ENCODE measurements at regions not wholly inside any gene's neighbourhood (a gene's known extent, or its start where the extent isn't known, plus 50 kb on each side); places are given as distances from the start of the nearest gene placed in this dataset.
"Not testable (repeated sequence)": the region's sequence is repeated elsewhere in the genome, so short reads cannot be mapped to it uniquely, and the experiment has no call there.

GRCh38 chr2:116141891-116142474, 1672.5 kb upstream of the DDX18 start:
- DNase-seq, result no peak

- DNase-seq, result no peak
These were observed 1671.8 kb upstream of the DDX18 start for GRCh38 chr2:116142644-116143227.

- DNase-seq, result no peak
These were observed 1669.5 kb upstream of the DDX18 start for GRCh38 chr2:116145031-116145430.

- no peak for DNase-seq
These were observed 1666.1 kb upstream of the DDX18 start for GRCh38 chr2:116148361-116148760.

GRCh38 chr2:116153729-116154128, 1660.8 kb upstream of the DDX18 start:
- no peak for DNase-seq

- DNase-seq, result no peak
These were observed 1653.8 kb upstream of the DDX18 start for GRCh38 chr2:116160657-116161056.

GRCh38 chr2:116162395-116162794, 1652.1 kb upstream of the DDX18 start:
- no peak for DNase-seq

- DNase-seq, result no peak
These were observed 1647.4 kb upstream of the DDX18 start for GRCh38 chr2:116167107-116167506.

GRCh38 chr2:116180072-116180471, 1634.4 kb upstream of the DDX18 start:
- no peak for DNase-seq

- not testable (repeated sequence) for DNase-seq
These were observed 1623.8 kb upstream of the DDX18 start for GRCh38 chr2:116190684-116191083.

- DNase-seq, result no peak
These were observed 1614.4 kb upstream of the DDX18 start for GRCh38 chr2:116200086-116200485.

GRCh38 chr2:116211719-116212118, 1602.8 kb upstream of the DDX18 start:
- DNase-seq, result no peak

- no peak for DNase-seq
These were observed 1591.7 kb upstream of the DDX18 start for GRCh38 chr2:116222793-116223192.

GRCh38 chr2:116223912-116224311, 1590.6 kb upstream of the DDX18 start:
- no peak for DNase-seq

- no peak for DNase-seq
These were observed 1589.9 kb upstream of the DDX18 start for GRCh38 chr2:116224610-116225009.

GRCh38 chr2:116238511-116238910, 1576.0 kb upstream of the DDX18 start:
- DNase-seq, result no peak

- DNase-seq, result no peak
These were observed 1564.1 kb upstream of the DDX18 start for GRCh38 chr2:116250376-116250775.

- DNase-seq, result no peak
These were observed 1549.6 kb upstream of the DDX18 start for GRCh38 chr2:116264872-116265271.

GRCh38 chr2:116269040-116269439, 1545.5 kb upstream of the DDX18 start:
- DNase-seq, result no peak

- DNase-seq, result no peak
These were observed 1510.2 kb upstream of the DDX18 start for GRCh38 chr2:116304328-116304727.

- no peak for DNase-seq
These were observed 1497.4 kb upstream of the DDX18 start for GRCh38 chr2:116317111-116317510.

- DNase-seq, result not testable (repeated sequence)
These were observed 1495.9 kb upstream of the DDX18 start for GRCh38 chr2:116318551-116318950.

- DNase-seq, result no peak
These were observed 1495.5 kb upstream of the DDX18 start for GRCh38 chr2:116319001-116319400.

- DNase-seq, result no peak
These were observed 1494.6 kb upstream of the DDX18 start for GRCh38 chr2:116319935-116320334.

- no peak for DNase-seq
These were observed 1485.2 kb upstream of the DDX18 start for GRCh38 chr2:116329280-116329679.

Data from NCI-H748 treated with DMSO at 0.1 percent for 48 hours (cell line).